Activated CD4-positive, CD25-positive, alpha-beta regulatory T cell (primary cell): ENCODE measurements at regions not wholly inside any gene's neighbourhood (a gene's known extent, or its start where the extent isn't known, plus 50 kb on each side); places are given as distances from the start of the nearest gene placed in this dataset.
"Not testable (repeated sequence)": the region's sequence is repeated elsewhere in the genome, so short reads cannot be mapped to it uniquely, and the experiment has no call there.

ENCODE experiments used
- DNase-seq, 4 experiments: peaks; one replicate each; lab custom pipeline; 2025; lab: John Stamatoyannopoulos, UW

DNA sequence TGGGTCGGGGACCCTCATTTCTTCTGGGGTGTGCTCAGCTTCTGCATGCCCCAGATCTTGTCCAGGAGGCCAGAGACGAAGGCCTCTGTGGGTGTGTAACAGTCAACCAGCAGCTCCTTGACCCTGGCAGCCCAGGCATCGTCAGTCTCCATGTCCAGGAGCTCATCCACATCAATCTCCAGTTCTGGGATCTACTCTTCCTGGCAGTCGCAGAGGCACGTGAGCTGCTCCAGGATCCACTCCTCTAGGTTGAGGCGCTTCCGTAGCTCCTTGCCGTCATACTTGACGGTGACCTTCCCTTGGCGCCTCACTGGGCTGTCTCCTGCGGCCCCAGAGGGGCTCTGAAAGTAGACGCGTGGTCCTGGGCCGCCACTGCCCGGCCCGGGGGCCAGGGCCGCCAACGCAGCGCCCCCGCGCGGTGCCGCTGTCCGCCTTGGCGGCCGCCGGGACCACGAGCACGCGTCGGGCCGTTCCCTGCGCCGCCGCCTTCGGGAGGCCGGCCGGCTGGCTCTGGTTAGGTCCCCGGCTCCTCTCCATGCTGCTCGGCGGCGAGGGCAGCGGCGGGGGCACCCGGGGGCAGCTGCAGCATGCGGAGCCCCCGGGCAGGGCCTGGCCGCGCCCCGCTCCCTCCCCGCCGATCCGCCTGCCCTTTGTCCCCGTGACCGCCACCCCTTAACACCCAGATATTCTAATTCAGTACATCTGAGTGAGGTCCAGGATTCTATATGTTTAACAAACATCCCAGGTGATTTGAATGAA, 170.5 kb downstream of the SEPTIN7 start:
- no peak for DNase-seq

DNA sequence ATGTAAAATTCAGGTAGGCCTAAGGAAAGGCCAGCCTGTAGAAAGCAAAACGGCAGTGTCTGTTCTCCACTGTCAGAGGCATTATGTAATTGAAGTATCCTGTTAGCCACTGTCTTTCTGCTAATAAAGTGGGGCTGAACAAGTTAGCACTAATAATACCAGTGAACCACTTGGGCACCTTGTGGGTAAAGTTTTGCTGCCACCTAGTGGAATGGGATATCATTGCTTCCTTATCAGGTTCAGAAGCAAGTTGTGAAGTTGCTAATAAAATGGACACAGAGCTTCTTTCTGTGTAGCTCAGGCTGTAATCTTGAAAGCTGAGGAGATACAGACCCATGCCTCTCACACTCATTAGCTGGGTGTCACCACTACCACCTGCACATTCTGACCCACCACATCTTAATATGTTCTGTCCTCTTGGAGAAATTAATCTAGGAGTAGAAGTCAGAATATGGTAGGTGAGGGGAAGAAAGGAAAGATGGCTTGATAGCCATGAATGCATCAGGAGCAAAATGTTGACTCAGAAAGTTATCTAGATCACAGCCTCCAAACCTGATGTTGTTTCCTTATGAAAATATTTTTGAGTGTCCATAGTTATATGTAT, 175.1 kb downstream of the SEPTIN7 start:
- peak in 2 of 4 experiments; percentile 4 to 10 for DNase-seq

DNA sequence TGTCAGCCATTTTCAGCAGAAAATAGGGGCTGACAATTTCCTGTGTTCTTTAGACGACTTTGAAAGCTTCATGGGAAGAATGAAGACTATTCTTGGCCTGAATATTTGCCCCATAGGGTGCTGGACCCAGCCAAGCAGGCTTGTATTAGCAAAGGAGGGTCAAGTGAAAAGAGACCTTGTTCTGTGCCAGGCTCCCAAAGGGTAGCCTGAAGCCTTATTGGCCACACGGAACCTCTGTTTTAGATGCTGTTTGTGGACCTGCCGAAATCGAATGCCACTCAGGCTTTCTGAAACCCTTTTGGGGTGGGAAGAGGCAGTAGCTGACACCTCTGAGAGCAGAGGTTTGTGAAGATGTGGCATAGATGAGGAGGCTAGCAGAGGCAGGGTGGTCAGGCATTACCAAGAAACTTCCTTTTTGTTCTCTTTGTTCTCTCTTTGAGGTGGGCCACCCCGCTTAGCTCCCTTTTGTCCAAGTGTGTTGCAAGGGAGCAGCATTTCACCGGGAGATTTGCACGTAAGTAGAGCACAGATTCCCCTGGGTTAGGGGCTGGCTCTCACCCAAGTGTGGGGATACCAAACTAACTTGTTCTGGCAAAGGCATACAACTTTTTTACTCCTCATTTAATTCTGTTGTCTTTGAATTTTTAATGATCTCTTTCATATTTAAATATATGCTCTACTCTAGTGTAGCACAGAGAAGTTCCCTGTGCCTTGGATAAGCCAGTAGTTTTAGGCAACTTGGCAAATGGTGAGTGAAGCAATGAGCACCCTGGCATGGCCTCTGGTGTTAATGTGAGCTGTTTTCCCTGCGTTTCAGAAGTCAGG, 174.0 kb upstream of the EEPD1 start:
- DNase-seq, result not testable (repeated sequence)

DNA sequence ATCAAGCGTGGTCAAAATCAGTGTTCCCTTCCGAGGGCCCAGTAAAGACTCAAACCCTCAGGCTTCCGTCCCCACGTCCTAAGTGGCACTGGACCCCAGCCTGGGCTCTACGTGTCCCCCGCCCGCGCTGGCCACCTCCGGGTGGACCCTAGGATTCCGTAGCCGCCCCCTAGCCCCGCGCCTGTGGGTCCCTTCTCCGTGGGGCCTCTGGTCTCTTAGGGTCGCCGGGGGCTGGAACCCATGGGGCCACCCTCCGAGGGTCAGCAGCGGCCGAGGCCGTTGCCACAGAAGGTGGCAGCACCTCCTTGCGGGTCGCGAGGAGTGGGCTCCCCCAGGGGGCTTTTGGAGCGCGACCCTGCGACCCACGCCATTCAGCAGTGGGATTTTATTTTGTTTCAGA, 170.5 kb upstream of the EEPD1 start:
- DNase-seq, result no peak

DNA sequence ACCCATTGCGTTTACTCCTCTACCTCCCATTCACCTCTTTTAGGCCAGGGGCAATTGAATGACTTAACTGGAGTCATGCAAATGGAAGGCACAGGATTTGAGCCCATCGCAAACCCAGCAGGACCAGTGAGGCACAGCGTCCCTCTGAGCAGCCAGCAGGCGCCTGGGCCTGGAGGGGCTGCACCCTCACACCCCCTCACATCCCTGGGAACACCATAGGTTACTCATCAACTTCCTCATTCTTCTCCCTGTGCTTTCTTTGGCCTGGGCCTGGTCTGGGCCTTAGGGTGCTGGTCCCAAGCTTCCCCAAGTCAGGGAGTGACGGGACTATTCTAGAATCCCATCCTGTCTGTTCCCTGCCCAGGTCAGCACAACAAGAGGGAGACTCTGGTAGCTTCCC, 169.4 kb upstream of the EEPD1 start:
- no peak for DNase-seq

DNA sequence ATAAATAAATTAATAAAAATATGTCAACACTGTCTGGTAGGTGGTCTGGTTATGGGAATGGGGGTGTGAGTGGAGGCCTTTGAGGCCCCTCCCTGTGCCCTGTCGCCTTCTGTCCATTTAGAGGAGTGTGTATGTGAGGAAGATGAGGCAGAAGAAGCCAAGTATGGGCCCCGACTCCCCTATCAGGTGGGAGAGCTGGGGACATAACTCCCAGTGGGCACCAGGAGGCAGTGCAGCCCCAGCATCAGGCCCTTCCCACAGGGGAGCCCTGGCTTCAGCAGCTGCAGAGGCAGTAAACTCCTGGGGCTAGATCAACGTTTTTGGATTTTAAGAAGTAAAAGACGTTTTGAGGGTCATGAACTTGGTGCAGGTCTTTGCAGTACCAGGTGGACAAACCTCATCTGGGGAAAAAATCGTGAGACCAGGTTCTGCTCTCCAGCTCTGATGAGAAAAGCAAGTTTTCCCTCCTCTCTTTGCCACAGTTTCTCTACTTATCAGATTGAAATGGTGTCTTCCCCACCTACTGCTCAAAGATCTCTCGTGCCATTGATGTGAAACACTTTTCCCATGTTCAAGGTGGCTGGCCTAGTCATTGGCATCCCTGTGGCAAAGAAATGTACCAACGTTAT, 167.8 kb upstream of the EEPD1 start:
- peak; percentile 33 to 59 (median 52) for DNase-seq

DNA sequence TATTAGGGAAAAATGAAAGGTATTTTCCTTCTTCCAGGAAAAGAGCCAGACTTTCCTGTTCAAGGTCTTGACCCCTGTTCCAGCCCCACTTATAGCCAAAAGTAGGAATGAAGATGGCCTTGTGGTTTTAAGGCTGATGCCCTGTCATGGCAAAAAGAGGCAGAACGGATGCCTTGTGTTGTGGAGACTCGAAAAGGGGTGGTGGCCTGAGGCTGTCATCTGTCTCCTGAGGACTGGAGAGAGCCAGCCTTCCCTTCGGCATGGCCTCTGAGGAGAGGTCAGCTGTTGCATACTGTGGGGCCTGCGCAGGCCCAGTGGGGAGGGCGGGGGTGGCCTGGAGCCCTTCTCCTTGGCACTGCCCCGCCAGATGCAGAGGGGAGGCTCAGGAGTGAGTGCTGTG, 166.0 kb upstream of the EEPD1 start:
- DNase-seq, result no peak

DNA sequence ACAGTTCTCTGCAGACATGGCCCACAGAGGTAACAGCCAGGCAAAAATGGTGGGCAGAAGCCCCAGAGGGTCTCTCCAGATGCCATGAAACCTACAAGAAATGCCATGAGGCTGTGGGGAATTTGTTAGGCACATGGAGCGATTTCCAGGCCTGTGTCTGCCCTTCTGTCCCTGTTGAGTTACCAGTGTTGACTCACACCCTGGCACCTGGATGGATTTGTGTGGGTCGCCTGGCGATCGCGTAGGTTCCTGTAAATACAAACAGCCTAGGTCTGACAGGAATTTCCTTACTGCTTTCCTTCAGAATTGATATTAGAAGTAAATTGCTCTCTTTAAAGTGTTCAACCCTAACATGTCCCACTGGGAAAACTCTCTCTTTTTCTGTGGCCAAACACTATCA, 164.9 kb upstream of the EEPD1 start:
- DNase-seq, result no peak

DNA sequence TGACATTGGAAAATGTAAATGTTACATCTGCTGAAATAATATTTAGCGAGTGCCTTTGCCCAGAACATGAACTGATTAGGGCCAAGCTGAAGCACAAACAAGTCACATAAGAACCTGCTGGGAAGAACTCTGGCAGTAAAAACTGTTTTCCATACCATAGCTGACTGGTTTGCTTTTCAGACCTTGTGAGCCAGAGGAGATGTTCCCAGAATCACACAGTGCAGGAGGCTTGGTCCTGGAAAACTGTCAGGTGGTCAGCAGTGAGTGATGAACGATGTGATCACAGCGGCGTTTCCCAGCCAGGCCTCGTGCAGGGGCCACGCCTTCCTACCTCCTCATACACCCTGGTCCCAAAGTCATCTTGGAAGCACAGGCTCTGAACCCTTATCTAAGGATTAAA, 164.2 kb upstream of the EEPD1 start:
- DNase-seq, result no peak

DNA sequence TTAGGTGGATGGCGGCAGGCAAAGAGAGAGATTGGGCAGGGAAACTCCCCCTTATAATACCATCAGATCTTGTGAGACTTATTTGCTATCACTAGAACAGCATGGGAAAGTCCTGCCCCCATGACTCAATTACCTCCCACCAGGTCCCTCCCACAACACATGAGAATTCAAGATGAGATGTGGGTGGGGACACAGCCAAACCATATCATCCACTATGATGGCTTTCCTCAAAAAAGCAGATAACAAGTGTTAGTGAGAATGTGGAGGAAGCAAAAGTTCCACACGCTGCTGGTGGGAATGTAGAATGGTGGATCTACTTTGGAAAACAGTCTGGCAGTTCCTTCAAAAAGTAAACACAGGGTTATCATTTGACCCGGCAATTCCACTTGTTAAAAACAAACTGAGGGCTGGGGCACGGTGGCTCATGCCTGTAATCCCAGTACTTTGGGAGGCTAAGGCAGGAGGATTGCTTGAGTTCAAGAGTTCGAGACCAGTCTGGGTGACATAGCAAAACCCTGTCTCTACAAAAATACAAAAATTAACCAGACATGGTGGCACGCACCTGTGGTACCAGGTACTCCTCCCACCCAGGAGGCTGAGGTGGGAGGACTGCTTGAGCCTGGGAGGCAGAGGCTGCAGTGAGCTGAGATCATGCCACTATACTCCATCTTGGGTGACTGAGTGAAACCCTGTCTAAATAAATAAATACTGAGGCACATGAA, 161.4 kb upstream of the EEPD1 start:
- DNase-seq, result no peak

DNA sequence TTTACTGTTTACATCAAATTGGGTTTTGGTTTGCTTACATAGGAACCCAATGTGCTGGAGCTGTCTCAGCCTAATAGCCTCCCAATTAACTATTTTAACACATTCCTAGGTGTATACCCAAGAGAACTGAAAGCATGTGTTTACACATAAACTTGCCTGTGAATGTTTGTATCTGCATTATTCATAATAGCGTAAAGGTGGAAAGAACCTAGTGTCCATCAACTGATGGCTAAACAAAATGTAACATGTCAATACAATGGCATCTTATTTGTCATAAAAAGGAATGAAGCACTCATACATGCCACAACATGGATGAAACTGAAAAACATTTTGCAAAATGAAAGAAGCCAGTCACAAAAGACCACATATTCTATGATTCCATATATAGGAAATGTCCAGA, 160.6 kb upstream of the EEPD1 start:
- no peak for DNase-seq

DNA sequence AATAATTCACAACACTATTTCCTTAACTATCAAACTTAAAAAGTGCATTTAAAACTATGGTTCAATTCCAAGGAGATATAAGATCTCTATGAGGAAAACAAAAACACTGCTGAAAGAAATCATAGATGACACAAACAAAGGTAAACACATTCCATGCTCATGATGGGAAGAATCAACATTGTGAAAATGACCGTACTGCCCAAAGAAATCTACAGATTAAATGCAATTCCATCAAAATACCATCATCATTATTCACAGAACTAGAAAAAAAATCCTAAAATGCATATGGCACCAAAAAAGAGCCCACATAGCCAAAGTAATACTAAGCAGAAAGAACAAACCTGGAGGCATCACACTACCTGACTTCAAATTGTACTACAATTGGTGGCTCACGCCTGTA, 159.9 kb upstream of the EEPD1 start:
- no peak for DNase-seq

DNA sequence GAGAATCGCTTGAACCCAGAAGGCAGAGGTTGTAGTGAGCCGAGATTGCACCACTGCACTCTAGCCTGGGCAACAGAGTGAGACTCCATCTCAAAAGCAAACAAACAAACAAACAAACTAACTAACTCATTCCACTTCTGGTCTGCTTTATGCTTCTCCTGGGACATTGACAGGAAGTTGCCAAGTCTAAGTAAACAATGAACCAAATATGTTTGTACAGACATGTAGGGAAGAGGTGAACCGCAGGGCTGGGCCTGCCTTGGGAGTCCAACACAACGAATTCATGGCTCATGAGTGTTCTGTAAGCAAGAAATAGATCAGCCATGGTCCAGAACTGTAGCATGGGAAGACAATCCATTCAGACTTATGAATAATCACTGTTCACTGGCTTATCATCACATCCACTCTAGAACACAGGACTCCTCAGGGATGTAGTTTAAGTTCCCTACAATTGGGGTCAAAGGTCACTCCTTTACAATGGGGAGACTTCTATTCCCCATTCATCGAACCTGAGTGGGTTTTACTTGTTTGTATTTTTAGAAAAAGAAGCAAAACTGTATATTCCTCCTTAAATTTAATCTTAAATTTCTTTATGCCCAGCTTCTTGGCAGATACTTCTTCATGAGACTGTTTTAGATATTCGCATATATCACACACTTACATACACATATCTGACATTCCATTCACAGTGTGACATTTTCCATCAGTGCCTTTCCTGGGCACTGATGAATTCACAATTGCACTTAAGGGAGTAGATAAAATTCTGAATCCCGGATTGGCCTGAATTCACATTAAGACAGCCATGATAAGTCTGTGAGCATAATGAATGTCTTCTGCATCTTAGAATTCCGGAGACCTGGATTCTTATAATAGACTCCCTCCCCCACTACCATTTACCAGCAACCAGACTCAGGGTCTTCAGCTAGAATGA, 159.1 kb upstream of the EEPD1 start:
- DNase-seq, result no peak

DNA sequence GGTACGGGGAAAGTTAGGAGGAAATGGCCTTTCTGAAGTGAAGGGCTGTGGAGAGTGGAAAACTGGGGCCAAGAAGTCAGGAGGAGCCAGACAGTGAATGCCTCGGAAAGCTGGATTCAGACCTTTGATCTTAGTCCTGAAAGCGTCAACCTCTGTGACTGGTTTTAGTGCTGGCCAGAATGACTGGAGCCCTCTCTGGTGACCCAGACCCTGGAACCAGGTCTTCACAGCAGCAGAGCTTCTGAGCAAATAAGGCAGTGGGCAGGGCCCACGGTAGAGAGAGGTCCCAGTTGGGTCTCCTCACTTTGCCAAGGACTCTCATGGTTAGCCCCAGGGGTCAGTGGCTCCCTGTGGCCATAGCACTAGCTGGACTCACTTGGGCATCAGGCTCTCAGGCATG, 157.7 kb upstream of the EEPD1 start:
- no peak for DNase-seq

DNA sequence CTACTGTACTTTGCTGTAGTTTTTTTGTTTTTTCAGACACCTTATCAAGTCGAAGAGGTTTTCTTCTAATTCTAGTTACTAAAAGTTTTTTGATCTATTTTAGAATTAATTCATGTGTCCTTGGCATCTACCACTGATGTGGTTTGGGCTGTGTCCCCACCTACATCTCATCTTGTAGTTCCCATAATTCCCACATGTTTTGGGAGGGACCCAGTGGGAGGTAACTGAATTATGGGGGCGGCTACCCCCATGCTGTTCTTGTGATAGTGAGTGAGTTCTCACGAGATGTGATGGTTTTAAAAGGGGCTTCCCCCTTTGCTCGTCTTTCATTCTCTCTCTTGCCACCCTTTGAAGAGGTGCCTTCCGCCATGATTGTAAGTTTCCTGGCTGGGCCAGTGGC, 154.6 kb upstream of the EEPD1 start:
- no peak for DNase-seq

DNA sequence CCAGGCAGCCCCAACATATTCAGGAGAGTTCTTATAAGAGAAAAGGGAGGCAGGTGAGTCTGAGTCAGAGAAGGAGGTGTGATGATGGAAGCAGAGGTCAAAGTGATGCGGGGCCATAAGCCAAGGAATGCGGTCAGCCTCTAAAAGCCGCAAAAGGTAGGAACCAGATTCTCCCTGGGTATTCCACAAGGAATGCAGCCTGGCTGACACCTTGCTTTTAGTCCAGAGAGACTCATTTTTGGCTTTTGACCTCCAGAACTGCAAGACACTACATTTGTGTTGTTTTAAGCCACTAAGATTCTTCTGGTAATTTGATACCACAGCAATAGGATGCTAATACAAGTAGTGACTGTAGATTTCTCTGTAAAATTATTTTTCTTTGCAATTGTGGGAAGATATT, 151.5 kb upstream of the EEPD1 start:
- DNase-seq, result no peak

DNA sequence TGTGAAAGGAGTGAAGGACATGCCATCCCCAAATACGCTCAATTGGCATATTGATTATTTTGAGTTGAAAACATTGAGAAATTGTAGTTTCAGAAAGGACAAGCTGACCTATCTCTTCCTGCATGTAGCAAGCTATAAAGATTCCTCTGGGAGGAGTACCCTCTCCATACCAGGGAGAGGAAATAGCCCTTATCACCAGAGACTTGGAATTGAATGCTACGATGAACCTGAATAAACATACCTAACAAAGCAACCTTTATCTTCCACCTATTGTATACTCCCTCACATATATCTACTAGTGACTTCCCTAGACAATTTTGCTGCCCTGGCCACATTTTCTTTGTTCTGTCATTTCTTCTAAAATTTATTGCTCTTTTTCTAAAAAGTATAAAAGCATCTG, 150.2 kb upstream of the EEPD1 start:
- DNase-seq, result no peak

DNA sequence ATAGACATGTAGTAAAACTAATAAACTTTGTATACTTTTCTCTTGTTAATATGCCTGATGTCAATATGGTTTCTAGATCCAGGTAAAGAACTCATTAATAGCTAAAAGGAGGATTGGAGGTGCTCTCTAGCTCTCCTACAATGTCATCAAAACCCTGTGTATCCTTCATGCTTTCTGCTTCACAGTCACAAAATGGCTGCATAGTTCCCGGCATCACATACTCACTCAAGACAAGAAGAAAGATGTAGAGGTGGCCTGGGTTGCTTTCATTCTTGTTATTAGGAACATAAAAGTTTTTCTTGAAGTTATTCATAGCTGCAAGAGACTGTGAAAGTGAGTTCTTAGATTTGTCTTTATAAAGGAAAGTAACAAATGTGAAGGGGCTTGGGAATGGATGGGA, 149.7 kb upstream of the EEPD1 start:
- no peak for DNase-seq

DNA sequence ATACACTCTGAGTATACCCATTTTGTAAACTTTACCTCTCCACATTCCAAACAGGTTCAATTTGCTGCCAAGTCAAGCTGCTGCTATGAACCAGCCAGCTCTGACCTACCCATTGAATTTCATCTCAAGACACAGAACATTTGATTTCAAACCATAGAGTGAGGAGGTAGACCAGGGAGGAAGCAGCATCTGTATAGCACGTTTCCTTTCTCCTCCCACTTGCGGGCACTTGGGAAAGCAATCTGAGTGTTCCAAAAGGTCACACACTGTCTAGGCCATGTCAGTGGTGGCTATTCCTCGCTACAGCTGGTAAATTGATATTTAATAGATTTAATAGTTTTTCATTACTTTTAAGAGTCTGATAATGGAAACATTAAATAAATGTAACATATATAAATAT, 147.8 kb upstream of the EEPD1 start:
- no peak for DNase-seq

DNA sequence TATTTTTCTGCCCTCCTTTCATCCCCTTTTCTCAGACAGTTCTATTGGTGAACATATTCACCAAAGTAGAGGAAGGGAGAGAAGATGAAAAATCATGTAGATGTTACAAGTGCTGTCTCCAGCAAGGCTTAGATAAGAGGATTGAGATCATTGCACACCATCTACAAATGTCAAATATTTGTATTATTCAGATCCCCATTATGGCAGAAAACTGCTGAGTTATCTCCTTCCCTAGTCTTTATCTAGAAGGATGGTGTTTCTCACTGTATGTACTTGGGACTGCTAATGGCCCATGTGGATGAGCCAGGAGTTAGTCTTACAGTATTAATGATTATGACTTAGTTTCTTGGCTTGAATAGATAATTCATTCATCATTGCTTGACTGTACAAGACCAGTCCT, 147.2 kb upstream of the EEPD1 start:
- DNase-seq, result no peak
